OCI-LY1 (cell line): ENCODE measurements at regions not wholly inside any gene's neighbourhood (a gene's known extent, or its start where the extent isn't known, plus 50 kb on each side); places are given as distances from the start of the nearest gene placed in this dataset.

Experiments used
- CTCF ChIP-seq: fragments of 200-600 bp; sonication (generic), shearing (Covaris generic); IDR thresholded peaks from 2 replicates; pipeline ENCODE4 v1.5.1; 2017; ENCODE audit warnings: mild to moderate bottlenecking, antibody characterized with exemption, low read length, moderate library complexity, mixed read lengths
- EZH2 ChIP-seq: fragments of 200-600 bp; sonication (generic), shearing (Covaris generic); IDR thresholded peaks from 2 replicates; pipeline ENCODE4 v1.8.0; 2017; ENCODE audit warnings: borderline replicate concordance, mixed run types, mild to moderate bottlenecking, antibody characterized with exemption, low read length, moderate library complexity, mixed read lengths

GRCh38 chr3:69485489-69485888, 99.6 kb upstream of the FRMD4B start:
- no peak for TF ChIP-seq CTCF
- TF ChIP-seq EZH2: no peak
